Trophoblast cell (in vitro differentiated cells and primary cell): ENCODE measurements at regions not wholly inside any gene's neighbourhood (a gene's known extent, or its start where the extent isn't known, plus 50 kb on each side); places are given as distances from the start of the nearest gene placed in this dataset.

Experiments
- DNase-seq, 2 donors: peaks; one replicate each; pipeline ENCODE4 v3.0.0-alpha.2; 2016
- H2AFZ ChIP-seq: 2 replicates; pipeline ENCODE4 v1.6.1; 2013; ENCODE audit warnings: low read length, moderate library complexity, mild to moderate bottlenecking; ENCODE audit not compliant: insufficient read depth, poor library complexity
- H2AK5ac ChIP-seq: 2 replicates; pipeline ENCODE4 v1.6.1; 2013; ENCODE audit warnings: mild to moderate bottlenecking, low read length
- H2BK120ac ChIP-seq: 2 replicates; pipeline ENCODE4 v1.6.1; 2013; ENCODE audit warnings: low read length, mild to moderate bottlenecking, moderate library complexity; ENCODE audit not compliant: insufficient read depth, poor library complexity
- H2BK12ac ChIP-seq: 2 replicates; pipeline ENCODE4 v1.6.1; 2013; ENCODE audit warnings: mild to moderate bottlenecking, low read length, moderate library complexity
- H2BK5ac ChIP-seq: 2 replicates; pipeline ENCODE4 v1.6.1; 2013; ENCODE audit warnings: low read length, low read depth, moderate library complexity, mild to moderate bottlenecking; ENCODE audit not compliant: poor library complexity
- H3K14ac ChIP-seq: 2 replicates; pipeline ENCODE4 v1.6.1; 2013; ENCODE audit warnings: mild to moderate bottlenecking, low read length
- H3K18ac ChIP-seq: 2 replicates; pipeline ENCODE4 v1.6.1; 2013; ENCODE audit warnings: mild to moderate bottlenecking, low read length
- H3K23ac ChIP-seq: 2 replicates; pipeline ENCODE4 v1.6.1; 2013; ENCODE audit warnings: low read length
- H3K27ac ChIP-seq: 2 replicates; pipeline ENCODE4 v1.5.1; 2013; ENCODE audit warnings: low read depth, mild to moderate bottlenecking, inconsistent platforms, low read length, moderate library complexity
- H3K27me3 ChIP-seq: 2 replicates; pipeline ENCODE4 v1.6.1; 2013; ENCODE audit warnings: inconsistent platforms, mild to moderate bottlenecking, low read length, moderate library complexity; ENCODE audit not compliant: insufficient read depth
- H3K36me3 ChIP-seq, 2 experiments: 1 replicate in 1 of 2; 2 replicates in 1 of 2; pipeline ENCODE4 v1.6.1; 2013; ENCODE audit warnings: low read length in 2 of 2, mild to moderate bottlenecking in 2 of 2, moderate library complexity in 1 of 2; ENCODE audit not compliant: insufficient read depth in 2 of 2, control insufficient read depth in 1 of 2
- H3K4ac ChIP-seq: 2 replicates; pipeline ENCODE4 v1.6.1; 2013; ENCODE audit warnings: low read depth, mild to moderate bottlenecking, low read length, moderate library complexity
- H3K4me1 ChIP-seq, 2 experiments: 1 replicate in 1 of 2; 2 replicates in 1 of 2; pipeline ENCODE4 v1.6.1; 2013; ENCODE audit warnings: low read length in 2 of 2, mild to moderate bottlenecking in 2 of 2, moderate library complexity in 1 of 2; ENCODE audit not compliant: insufficient read depth in 2 of 2, control insufficient read depth in 1 of 2
- H3K4me2 ChIP-seq: 2 replicates; pipeline ENCODE4 v1.6.1; 2013; ENCODE audit warnings: inconsistent platforms, mild to moderate bottlenecking, low read length, moderate library complexity
- H3K4me3 ChIP-seq: 2 replicates; pipeline ENCODE4 v1.5.1; 2013; ENCODE audit warnings: mild to moderate bottlenecking, low read depth, low read length, inconsistent platforms
- H3K79me1 ChIP-seq: one replicate; pipeline ENCODE4 v1.6.1; 2013; ENCODE audit warnings: low read length
- H3K79me2 ChIP-seq: 2 replicates; pipeline ENCODE4 v1.6.1; 2013; ENCODE audit warnings: low read length, mild to moderate bottlenecking; ENCODE audit not compliant: control insufficient read depth, insufficient read depth, poor library complexity
- H3K9ac ChIP-seq: 2 replicates; pipeline ENCODE4 v1.6.1; 2013; ENCODE audit warnings: mild to moderate bottlenecking, low read length
- H3K9me3 ChIP-seq: 2 replicates; pipeline ENCODE4 v1.6.1; 2013; ENCODE audit warnings: low read depth, mild to moderate bottlenecking, control low read depth, inconsistent platforms, low read length; ENCODE audit not compliant: insufficient read depth
- H4K12ac ChIP-seq: 2 replicates; pipeline ENCODE4 v1.6.1; 2013; ENCODE audit warnings: low read depth, mild to moderate bottlenecking, low read length, moderate library complexity
- H4K8ac ChIP-seq: 2 replicates; pipeline ENCODE4 v1.6.1; 2013; ENCODE audit warnings: low read depth, mild to moderate bottlenecking, low read length, moderate library complexity
- H4K91ac ChIP-seq: one replicate; pipeline ENCODE4 v1.6.1; 2013; ENCODE audit warnings: low read depth, mild to moderate bottlenecking, low read length, moderate library complexity
- WGBS: extraction: QIAGEN DNeasy Blood & Tissue Kit; methylation state at CpG from one replicate; pipeline ENCODE4 v1.1.7; 2013; ENCODE audit warnings: missing lambda C conversion rate; ENCODE audit not compliant: insufficient read length, insufficient coverage; ENCODE audit errors: extremely low coverage; 5-methylcytosine and 5-hydroxymethylcytosine counted together

- H3K27ac ChIP-seq: peak overlapping the region; percentile 59
- no peak overlapping the region for H4K8ac ChIP-seq
- H2BK12ac ChIP-seq: peak overlapping the region; percentile 92
- H3K36me3 ChIP-seq: no peaks in the 10 kb centered on the region
- no peak overlapping the region for H3K4me3 ChIP-seq
- H3K4me1 ChIP-seq: peaks cover 10 to 12% of the 10 kb centered on the region in 2 experiments
- no peaks in the 10 kb centered on the region for H3K79me2 ChIP-seq
- peak overlapping the region; percentile 61 for H2BK120ac ChIP-seq
- peak overlapping the region; percentile 36 for H2BK5ac ChIP-seq
- H3K79me1 ChIP-seq: peaks cover 13% of the 10 kb centered on the region
- no peak overlapping the region for H3K4ac ChIP-seq
- no peak overlapping the region for H2AFZ ChIP-seq
- no peak overlapping the region for H3K4me2 ChIP-seq
- H3K14ac ChIP-seq: no peak overlapping the region
- H4K12ac ChIP-seq: no peak overlapping the region
- H3K27me3 ChIP-seq: no peaks in the 10 kb centered on the region
- no peak for DNase-seq
- H3K18ac ChIP-seq: peak overlapping the region; percentile 77
- H2AK5ac ChIP-seq: no peak overlapping the region
- H4K91ac ChIP-seq: peak overlapping the region; percentile 81
- WGBS: no CpG with 5 or more reads among the region's 4 CpGs
- H3K23ac ChIP-seq: no peak overlapping the region
- H3K9me3 ChIP-seq: no peaks in the 10 kb centered on the region
- no peak overlapping the region for H3K9ac ChIP-seq
Observed at GRCh38 chr18:11501352-11501751, 108.0 kb upstream of the SLC35G4 start.

GRCh38 chr18:11500153-11501122 is 109.0 kb upstream of the SLC35G4 start:
- Histone ChIP-seq H3K4me3 (no peak overlapping the region), H2BK5ac (peak overlapping the region; percentile 95), H3K18ac (peak overlapping the region; percentile 86), H2BK12ac (peak overlapping the region; percentile 27), H2AK5ac (peak overlapping the region; percentile 96), H3K27me3 (no peaks in the 10 kb centered on the region), H3K4ac (peak overlapping the region; percentile 9), H3K14ac (peak overlapping the region; percentile 10), H4K8ac (peak overlapping the region; percentile 0), H3K4me2 (peak overlapping the region; percentile 21), H3K36me3 (no peaks in the 10 kb centered on the region), H3K9ac (no peak overlapping the region), H3K9me3 (no peaks in the 10 kb centered on the region), H4K91ac (peak overlapping the region; percentile 71), H4K12ac (no peak overlapping the region), H2BK120ac (peak overlapping the region; percentile 33), H3K79me1 (peaks cover 13% of the 10 kb centered on the region), H3K79me2 (no peaks in the 10 kb centered on the region), H3K4me1 (peaks cover 10 to 13% of the 10 kb centered on the region in 2 experiments), H3K27ac (peak overlapping the region; percentile 95), H3K23ac (no peak overlapping the region), H2AFZ (no peak overlapping the region)
- WGBS: no CpG with 5 or more reads among the region's 8 CpGs
- DNase-seq: peak; percentile 95 to 97

DNA sequence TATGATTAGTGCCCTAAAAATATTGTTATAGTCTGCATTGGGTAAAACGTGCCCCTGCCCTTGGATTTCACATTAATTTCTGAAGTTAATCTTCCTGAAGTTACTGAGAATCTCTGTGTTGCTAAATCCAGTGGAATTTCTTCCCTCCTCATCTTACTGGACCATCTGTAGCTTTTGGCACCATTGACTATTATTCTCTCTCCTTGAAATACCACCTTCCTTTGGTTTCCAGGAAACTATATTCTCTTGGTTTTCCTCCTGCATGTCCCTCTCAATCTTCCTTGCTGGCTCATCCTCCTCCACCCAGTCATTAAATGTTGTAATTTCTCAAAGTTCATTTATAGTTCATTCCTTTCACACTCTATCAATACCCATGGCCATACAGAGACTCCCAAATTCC is 110.6 kb upstream of the SLC35G4 start:
- WGBS: no CpG with 5 or more reads among the region's 1 CpG

GRCh38 chr18:11497585-11497984 is 111.8 kb upstream of the SLC35G4 start:
- Histone ChIP-seq H2AK5ac (no peak overlapping the region), H3K23ac (no peak overlapping the region), H4K12ac (no peak overlapping the region), H2BK12ac (no peak overlapping the region), H3K18ac (no peak overlapping the region), H3K79me2 (no peaks in the 10 kb centered on the region), H3K4ac (no peak overlapping the region), H3K27me3 (no peaks in the 10 kb centered on the region), H3K4me3 (no peak overlapping the region), H3K36me3 (no peaks in the 10 kb centered on the region), H3K27ac (no peak overlapping the region), H3K14ac (no peak overlapping the region), H2AFZ (no peak overlapping the region), H3K4me1 (peaks cover 10 to 13% of the 10 kb centered on the region in 2 experiments), H2BK120ac (no peak overlapping the region), H4K91ac (no peak overlapping the region), H3K79me1 (peaks cover 13% of the 10 kb centered on the region), H3K9ac (no peak overlapping the region), H4K8ac (no peak overlapping the region), H3K9me3 (no peaks in the 10 kb centered on the region), H3K4me2 (no peak overlapping the region), H2BK5ac (no peak overlapping the region)
- WGBS: no CpG with 5 or more reads among the region's 2 CpGs
- no peak for DNase-seq

More for the DNA sequence above, 110.6 kb upstream of the SLC35G4 start:
- H3K4me3 ChIP-seq: no peak overlapping the region
- H3K79me1 ChIP-seq: peaks cover 13% of the 10 kb centered on the region
- H3K4me1 ChIP-seq: peaks cover 10 to 13% of the 10 kb centered on the region in 2 experiments
- H3K79me2 ChIP-seq: no peaks in the 10 kb centered on the region
- H3K4me2 ChIP-seq: no peak overlapping the region
- no peaks in the 10 kb centered on the region for H3K9me3 ChIP-seq
- H2AFZ ChIP-seq: no peak overlapping the region
- H3K4ac ChIP-seq: no peak overlapping the region
- H4K8ac ChIP-seq: no peak overlapping the region
- H3K14ac ChIP-seq: no peak overlapping the region
- no peak overlapping the region for H3K23ac ChIP-seq
- no peak overlapping the region for H3K27ac ChIP-seq
- no peaks in the 10 kb centered on the region for H3K36me3 ChIP-seq
- no peak overlapping the region for H3K9ac ChIP-seq
- H4K12ac ChIP-seq: no peak overlapping the region
- no peak overlapping the region for H4K91ac ChIP-seq
- H2AK5ac ChIP-seq: no peak overlapping the region
- H2BK5ac ChIP-seq: no peak overlapping the region
- no peak overlapping the region for H2BK120ac ChIP-seq
- H3K27me3 ChIP-seq: no peaks in the 10 kb centered on the region
- no peak for DNase-seq
- no peak overlapping the region for H3K18ac ChIP-seq
- H2BK12ac ChIP-seq: no peak overlapping the region
